ENCODE measurements at regions not wholly inside any gene's neighbourhood (a gene's known extent, or its start where the extent isn't known, plus 50 kb on each side); places are given as distances from the start of the nearest gene placed in this dataset.
"Not testable (repeated sequence)": the region's sequence is repeated elsewhere in the genome, so short reads cannot be mapped to it uniquely, and the experiment has no call there.

DNA sequence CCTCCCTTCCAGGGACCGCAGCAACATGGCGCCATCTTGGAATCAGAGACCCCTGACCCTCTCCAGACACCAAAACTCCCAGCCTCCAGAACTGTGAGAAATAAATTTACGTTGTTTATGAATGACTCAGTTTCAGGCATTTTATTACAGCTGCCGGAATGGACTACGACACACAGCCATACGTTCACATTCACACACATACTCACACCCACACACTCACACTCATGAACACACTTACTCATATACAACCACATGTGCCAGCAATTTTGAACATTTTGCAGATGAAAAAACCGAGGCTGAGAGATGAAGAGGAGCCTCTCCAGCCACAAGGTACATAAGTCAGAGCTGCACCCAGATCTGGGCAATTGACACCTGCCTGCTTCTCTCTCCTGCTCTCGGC, 151.0 kb upstream of the RAB4A start:
- DNase-seq = no peak

DNA sequence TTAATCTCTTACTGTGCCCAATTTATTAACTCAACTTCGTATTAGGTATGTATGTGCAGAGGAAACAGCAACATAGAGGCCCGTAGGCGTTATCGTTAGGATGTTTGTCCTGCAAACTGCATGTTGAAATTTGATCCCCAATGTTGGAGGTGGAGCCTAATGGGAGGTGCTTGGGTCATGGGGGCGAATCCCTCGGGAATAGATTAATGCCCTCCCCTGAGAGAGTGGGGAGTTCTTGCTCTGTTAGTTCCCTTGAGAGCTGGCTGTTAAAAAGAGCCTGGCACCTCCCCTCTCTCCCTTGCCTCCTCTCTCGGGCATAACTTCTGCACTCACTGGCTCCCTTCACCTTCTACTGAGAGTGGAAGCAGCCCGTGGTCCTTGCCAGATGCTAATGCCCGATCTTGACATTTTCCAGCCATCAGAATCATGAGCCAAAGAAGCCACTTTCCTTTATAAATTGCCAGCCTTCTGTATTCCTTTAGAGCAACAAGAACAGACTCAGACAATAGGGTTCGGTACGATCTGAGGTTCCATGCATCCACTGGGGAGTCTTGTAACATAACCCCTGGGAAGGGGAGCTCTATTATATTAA, 149.0 kb upstream of the RAB4A start:
- DNase-seq = no peak

DNA sequence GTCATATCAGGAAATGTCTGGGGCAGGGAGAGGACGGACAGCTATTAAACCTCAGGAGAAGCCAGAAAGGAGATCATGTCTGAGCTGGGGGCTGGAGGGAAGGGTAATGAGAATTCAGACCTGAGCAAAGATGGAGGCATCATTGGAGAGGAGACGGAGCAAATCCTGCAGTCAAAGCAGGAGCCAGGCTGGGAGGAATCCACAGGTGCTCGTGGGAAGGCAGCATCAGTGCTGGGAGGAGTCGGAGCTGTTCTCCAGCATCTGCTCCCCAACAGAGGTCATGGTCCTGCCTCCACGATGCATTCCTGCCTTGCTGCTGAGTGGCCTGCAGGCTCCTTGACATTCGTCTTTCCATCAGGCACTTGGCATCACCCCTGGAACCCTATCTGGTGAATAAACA, 148.3 kb upstream of the RAB4A start:
- no peak for DNase-seq

DNA sequence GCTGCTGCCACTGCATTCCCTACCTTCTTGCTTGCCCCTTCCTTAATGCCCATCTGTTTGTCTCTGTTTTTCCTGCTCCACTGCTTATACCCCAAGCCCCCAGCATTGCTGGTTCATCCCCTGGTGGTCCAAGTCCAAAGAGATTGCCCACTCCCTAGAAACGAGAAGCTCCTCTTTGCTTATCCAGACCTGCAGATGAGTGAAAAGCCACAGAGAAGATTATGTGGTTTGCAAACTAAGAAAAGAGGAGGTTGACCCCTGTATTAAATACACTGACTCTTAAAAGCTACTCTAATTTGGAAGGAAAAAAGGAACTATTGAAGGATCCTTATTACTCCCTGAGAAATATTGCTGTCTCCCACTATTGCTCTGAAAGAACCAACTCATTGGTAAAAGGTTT, 146.8 kb upstream of the RAB4A start:
- no peak for DNase-seq

DNA sequence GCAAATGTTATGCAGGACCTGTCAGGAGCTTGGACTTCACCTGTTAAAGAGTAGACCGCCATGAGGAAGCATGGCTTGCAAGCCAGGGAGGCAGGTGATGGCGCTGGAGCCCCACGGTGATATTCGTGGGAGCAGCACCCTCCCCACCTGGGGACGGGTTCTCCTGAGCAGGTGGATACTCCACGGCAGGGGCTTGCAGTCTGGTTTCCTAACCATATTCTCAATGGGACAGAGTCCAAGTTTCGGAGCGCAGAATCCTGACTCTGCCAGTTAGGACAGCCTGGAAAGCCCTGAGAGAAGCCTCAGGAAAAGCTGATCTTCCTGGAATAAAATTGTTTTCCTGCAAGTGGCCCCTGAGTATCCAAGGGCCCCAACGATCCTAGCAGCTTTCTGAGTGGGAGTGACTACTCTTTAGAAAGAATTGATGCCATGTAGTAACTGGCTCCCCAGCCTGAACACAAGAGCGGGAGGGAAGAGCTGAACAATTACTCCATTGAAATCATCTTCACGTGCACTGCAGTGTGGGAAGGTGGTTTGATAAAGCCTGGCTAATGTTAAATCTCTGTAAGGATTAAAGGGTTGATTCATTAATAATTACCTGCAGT, 146.3 kb upstream of the RAB4A start:
- DNase-seq = no peak

DNA sequence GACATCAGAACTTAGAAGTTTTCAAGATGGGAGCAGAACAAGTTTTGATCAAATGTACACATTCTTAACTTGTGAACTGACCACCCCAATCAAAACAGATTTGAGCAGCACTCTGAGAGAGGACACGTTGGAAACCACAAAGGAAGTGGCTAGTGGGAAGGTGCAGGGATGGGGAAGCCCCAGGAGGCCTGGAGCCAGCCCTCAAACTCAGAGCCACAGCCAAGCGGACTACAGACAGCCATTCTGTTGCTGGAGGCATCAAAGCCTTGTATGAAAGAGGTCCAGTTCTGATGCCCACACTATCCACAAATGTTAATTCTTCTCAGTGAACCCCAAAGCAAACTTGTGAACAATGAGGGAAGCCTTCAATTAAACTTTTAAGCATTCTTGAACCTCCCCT, 143.6 kb upstream of the RAB4A start:
- DNase-seq = no peak

DNA sequence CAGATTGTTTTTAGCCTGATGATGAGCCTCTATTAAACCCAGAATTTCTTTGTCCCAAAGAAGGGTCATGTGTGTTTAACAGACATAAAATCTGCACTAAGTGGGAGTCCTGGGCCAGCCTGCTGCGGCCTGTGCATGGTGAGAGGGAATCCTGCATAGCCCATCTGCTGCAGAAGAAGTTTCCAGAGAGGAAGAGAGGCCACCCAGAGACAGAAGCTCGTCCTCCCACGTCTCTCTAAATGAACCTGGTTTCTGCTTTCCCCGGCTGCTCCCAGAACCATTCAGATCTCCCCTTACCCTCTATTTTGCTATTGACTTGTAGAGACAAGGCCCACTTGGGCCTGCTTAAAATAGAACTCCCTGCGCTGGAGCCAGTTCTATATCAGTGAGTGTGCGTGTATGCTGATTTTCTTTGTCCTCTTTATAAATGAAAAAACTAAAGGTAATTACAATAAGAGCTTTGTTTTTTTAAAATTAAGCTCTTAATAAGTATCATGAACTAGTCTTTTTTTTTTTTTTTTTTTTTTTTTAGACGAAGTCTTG, 142.8 kb upstream of the RAB4A start:
- DNase-seq = no peak

DNA sequence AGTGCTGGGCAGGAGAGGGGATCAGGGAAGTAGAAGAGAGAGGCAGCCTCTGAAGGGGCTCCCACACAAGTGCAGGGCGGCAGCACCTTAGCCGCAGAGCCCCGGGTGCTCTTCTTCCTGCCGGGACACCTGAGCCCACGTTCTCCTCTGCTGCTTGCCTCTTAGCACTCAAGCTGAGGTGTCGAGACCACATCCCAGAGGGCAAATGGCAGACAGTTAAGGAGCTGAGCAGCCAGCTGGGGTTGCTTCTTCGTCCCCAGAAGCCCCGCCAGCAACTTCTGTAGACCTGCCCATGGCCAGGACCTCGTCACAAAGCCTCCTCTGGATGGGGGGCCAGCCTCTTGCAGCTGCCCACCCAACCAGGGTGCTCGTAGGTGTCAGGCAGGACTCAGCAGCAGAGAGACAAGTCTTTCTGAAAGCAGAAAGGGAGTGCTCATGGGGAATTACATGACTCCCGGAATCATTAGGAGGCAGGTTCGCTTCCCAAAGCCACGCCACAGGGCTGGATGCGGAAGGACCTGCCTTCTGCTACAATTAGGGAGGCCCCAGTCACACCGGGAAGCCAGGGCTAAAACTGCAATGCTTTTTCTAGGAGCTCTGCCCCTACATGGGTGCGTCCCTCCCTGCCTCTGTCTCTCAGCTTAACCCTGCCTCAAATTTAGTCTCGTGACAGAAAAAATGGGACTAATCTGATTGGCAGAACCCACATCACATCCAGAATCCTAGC, 141.4 kb upstream of the RAB4A start:
- DNase-seq = peak; percentile 20

DNA sequence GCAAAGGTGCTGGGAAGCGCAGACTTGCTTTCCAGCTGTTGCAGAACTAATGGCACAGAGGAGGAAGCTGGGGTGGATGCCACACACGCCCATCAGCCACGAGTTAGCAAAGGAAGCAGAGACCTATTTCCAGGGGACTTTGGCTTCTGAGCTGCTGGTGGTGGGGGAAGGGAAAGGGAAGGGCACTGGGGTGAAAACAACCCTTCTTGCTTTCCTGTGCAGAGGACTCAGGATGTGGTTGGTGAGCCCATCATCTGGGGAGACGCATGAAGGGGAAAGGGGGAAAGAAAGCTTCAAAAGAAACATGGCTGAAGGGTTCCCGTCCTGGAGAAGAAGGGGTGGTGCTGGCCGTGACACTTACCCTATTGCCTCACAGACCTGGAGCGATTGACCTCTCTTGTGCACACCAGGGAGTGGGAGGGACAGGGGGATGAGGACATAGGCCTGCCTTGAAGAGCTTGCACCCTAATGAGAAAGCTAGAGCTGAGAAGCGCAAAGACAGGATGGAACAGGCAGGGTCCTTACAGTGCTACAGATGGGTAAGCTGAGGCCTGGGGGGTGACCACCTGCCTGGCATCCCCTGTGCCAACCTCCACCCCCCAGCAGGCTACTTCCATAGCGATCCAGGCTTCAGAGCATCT, 140.8 kb upstream of the RAB4A start:
- DNase-seq = no peak

DNA sequence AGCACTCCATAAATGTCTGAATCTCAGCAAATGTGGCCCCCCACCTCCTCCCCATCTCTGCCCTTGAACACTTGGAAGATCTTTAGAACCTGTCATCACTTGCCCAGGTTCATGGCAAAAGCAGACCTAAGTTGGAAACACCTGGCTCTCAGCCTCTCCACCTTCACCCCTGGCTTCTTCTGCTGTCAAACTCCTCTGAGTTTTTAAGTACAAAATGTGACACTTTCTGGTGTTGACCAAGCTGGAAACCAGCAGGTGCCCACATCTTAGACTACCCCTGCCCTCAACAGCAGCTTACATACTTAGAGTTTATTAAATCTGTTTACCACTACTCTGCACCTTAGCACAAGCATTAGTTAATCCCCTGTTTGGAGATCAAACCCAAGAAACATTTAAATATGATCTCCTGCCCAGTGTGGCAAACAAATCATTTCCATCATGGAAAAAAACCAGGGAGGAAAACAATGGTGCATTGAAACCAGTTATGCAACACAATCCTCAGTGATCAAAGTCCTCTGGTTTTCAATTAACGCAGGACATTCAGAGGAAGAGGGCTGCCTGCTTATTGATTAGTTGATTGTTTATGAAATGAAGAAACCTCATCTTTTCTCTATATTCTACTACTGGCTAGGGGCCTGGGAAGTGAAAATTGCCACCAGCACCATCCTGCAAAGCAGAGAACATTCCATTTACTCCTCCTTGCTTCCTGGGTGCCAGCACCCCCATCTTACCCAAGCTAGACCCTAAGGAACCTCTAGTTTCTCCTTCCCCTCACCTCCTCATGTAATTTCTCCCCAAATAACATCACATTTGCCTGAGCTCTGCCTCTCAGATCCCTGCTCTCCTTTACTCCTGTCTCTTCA, 139.4 kb upstream of the RAB4A start:
- DNase-seq = no peak

DNA sequence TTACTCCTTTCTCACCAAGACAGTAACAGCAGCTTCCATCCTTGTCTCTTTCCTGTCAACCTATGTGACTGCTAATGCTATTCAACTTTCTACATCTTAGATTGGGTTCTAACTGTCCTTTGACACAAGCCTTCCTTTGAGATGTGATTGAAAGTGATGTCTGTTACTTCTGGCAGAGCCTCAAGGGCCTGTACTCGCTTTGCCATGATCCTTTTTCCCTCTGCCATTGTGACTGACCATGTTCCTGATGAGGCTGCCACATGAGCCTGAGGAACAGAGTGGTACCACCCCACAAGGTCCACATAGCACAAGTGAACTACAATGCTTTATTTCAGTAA, 138.8 kb upstream of the RAB4A start:
- DNase-seq = no peak

DNA sequence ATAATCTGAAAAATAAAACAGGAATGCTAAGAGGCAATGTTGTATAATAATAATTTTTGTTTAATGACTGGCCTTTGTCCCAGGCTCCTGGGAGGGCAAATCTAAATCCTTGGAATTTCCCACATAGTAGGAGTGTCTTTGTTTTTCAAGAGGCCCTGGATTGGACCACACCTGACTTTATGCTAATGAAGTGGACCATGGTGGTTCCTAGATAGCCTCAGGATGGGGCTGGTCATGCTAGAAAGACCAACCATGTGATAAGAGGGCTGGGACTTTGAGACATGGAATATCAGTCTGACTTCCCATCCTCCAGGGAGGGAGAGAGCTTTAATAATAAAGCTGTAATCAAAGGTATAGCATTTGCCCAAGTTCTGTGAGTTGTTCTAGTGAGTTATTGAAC, 138.2 kb upstream of the RAB4A start:
- DNase-seq = no peak

DNA sequence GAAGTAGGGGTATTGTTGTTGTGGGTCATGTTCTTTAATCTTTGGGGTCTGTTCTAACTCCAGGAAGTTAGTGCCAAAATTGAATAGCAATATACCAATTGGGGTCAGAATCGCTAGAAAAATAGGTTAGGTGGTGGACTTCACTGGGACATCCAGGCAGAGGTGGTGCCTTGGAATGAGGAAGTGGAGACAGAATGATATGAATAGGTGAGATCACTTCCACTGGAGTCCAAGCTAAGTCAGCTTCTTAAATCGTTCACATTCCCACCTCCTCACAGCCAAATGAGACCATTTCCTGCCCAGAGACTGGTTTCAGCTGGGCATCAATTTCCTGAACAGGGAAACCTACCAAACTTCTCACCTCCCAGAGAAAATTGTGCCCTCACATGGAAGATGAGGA, 137.8 kb upstream of the RAB4A start:
- DNase-seq = no peak

DNA sequence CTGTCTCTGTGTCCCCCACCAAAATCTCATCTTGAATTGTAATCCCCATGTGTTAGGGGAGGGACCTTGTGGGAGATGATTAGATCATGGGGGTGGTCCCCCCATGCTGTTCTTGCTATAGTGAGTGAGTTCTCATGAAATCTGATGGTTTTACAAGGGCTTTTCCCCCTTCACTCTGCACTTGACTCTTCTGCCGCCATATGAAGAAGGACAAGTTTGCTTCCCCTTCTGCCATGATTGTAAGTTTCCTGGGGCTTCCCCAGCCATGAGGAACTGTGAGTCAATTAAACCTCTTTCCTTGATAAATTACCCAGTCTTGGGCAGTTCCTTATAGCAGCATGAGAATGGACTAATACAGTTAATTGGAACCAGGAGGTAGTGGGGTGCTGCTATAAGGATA, 137.1 kb upstream of the RAB4A start:
- no peak for DNase-seq

DNA sequence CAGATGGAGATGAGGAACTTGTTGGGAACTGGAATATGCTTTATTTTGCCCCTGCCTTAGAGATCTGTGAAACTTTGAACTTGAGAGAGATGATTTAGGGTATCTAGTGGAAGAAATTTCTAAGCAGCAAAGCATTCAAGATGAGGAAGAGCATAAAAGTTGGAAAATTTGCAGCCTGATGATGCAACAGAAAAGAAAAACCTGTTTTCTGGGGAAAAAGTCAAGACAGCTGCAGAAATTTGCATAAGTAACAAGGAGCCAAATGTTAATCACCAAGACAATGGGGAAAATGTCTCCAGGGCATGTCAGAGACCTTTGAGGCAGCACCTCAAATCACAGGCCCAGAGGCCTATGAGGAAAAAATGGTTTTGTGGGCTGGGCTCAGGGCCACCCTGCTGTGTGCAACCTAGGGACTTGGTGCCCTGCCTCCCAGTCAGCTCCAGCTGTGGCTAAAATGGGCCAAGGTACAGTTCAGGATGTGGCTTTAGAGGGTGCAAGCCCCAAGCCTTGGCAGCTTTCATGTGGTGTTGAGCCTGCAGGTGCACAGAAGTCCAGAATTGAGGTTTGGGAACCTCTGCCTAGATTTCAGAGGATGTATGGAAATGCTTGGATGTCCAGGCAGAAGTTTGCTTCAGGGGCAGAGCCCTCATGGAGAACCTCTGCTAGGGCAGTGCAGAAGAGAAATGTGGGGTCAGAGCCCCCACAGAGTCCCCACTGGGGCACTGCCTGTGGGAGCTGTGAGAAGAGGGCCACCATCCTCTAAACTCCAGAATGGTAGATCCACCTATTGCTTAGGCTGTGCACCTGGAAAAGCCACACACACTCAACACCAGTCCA, 136.3 kb upstream of the RAB4A start:
- DNase-seq = not testable (repeated sequence)

DNA sequence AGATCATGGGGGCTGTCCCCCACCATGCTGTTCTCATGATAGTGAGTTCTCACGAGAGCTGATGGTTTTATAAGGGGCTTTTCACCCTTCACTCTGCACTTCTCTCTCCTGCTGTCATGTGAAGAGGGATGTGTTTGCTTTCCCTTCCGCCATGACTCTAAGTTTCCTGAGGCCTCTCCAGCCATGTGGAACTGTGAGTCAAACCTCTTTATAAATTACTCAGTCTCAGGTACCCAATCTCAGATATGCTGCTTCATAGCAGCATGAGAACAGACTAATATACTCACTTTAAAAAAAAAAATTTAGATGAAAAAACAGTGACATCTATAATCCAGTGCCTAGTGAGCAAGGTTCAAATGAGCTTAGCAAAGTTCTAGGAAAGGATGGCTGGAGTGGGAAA, 135.1 kb upstream of the RAB4A start:
- DNase-seq = no peak

DNA sequence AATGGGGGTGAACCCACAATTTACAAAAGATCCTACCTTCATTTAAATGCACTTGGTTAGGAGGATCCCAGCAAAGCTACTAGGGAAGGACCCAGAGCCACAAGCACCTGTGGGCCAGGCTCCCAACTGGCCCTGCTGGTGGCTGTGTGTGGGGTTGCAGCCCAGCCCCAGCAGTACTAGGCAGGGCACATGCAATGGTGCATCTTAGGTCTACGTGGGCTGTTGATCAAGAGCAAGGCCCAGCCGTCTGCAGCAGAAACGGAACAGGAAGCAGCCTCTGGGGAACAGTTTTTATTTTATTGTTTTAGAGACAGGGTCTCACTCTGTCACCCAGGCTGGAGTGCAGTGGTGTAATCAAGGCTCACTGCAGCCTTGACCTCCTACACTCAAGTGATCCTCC, 134.1 kb upstream of the RAB4A start:
- DNase-seq = no peak

DNA sequence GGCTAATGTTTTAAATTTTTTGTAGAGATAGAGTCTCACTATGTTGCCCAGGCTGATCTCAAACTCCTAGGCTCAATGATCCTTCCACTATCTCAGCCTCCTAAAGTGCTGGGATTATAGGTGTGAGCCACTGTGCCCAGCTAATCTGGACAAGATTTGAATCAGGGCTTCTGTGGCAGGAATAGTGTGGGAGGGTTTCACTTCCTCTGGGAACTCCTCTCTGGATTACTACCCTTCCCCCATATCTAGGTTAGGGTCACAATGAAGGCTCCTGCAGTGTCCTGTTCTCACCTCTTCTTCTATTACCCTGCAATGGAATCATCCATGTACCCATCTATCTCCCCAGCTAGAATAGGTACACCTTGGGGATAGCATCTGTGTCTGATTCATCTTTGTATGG, 133.6 kb upstream of the RAB4A start:
- DNase-seq = no peak

DNA sequence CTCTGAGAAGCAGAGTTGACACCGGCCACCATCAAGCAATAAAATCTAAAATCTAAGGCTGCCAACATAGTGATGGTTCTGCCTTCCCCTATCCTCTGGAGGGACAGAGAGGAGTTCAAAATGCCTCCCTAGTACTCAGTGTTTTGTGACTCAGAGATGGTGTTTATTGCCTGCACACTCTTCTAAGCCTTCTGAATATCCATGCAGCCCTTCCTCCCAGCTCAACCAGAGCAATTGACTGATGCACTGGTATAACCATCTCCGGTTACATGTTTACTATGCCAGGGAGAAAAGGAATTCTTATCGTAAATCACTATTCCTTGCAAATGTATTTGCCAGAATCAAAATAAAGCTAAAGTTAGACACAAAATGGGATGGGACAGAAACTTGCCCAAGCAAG, 132.9 kb upstream of the RAB4A start:
- DNase-seq = no peak

DNA sequence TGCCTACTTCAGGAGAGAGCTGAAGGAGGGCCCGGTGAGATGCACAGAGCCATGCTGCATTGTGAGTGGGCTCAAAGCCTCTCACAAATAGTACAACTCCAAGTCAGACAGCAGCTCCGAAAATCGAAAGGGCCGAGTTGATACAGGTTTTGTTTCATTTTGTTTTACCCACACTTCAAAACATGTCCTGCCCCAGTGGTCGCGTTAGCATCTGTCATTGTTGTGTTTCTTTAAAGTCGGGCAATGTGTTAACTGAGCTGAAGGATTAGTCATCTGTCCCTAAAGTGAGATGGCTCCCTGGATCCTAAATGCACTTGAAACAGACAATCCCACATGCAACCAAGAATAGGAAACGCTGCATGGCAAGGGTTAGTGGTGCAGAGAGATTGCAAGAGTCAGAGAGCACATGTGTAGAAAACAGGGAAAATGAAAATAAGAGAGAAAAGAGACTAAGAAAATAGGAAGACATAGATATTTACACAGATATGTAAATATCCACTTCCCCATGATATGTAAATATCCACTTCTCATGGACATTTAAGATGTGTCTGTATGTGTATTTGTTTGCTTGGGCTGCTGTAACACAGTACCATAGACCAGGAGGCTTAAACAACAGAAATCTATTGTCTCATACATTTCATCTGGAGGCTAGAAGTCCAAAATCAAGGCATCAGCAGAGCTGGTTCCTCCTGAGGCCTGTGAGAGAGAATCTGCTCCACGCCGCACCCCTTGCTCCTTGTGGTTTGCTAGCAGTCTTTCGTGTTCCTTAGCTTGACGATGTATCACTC, 131.4 kb upstream of the RAB4A start:
- no peak for DNase-seq

DNA sequence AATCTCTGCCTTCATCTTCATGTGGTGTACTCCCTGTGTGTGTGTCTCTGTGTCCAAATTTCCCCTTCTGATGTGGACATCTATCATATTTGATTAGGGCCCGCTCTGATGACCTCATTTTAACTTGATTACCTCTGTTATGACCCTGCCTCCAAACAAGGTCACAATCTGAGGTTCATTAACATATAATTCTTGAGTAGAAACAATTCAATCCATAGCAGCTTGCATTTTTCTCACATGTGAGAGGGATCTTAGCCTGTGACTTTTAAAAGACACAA, 130.9 kb upstream of the RAB4A start:
- DNase-seq = no peak

DNA sequence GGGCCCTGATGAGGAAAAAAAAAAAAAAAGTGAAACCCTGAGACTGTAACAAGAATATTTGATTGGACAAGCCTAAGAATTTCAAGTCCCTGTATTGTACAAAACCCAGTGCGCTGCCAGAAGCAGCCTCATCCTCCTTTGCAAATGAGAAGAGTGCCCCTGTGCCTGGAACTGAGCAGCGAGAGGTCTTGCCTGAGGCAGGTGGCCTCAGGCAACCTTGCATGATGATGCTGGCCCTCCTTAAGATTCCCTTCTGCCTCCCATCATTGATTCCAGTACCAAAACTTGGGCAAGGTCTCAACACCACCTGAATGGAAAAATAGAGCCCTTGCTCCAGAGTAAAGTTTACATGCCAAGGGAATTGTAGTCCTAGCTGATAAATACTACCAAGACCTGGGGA, 129.6 kb upstream of the RAB4A start:
- DNase-seq = no peak
